NCI-H345 (cell line): ENCODE measurements at regions not wholly inside any gene's neighbourhood (a gene's known extent, or its start where the extent isn't known, plus 50 kb on each side); places are given as distances from the start of the nearest gene placed in this dataset.
"Not testable (repeated sequence)": the region's sequence is repeated elsewhere in the genome, so short reads cannot be mapped to it uniquely, and the experiment has no call there.

Source experiments
- DNase-seq: peaks from one replicate; lab custom pipeline; 2025; lab: John Stamatoyannopoulos, UW

GRCh38 chr20:61090541-61090940 is 161.5 kb upstream of the CDH4 start:
- no peak for DNase-seq

- DNase-seq = no peak
Observed at GRCh38 chr20:61092251-61092650, 159.8 kb upstream of the CDH4 start.

GRCh38 chr20:61094581-61094980 is 157.5 kb upstream of the CDH4 start:
- no peak for DNase-seq

GRCh38 chr20:61096463-61096862 is 155.6 kb upstream of the CDH4 start:
- no peak for DNase-seq

DNA sequence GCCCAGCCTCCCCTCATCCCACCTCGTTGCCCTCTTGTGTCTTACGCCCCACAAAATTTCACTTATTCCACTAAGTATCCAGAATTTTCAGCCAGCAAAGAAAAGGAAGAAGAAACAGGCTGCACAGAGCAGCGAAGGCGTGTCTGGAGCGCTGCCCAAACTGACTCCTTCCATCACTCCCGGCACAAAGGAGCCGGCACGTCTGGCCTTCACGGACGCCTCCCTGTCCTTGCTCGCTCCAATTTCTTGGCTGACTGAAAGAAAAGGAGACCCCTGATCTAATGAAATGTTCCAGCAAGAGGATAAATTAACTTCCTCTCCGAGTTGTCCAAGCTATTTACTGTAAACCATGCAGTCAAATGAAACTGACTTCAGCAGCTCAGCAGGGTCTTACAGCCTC is 152.3 kb upstream of the CDH4 start:
- no peak for DNase-seq

DNA sequence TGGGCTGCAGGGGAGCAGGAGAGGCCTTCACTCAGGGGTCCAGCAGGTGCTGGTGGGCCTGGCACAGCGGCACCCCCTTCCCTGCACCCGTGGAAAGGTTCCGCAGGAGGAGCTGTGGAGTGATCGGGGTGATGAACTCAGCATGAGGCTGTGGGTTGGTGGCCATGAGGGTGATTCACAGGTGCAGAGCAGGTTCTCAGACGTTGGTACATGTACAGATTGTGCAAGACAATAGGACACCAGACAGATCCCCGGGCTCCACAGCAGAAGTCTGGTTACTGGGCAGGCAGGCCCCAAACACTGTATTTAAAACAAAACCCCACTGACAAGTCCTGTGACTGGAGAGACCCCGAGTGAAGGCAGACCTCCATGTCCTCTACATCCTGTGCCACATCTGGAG is 151.6 kb upstream of the CDH4 start:
- DNase-seq = no peak

DNA sequence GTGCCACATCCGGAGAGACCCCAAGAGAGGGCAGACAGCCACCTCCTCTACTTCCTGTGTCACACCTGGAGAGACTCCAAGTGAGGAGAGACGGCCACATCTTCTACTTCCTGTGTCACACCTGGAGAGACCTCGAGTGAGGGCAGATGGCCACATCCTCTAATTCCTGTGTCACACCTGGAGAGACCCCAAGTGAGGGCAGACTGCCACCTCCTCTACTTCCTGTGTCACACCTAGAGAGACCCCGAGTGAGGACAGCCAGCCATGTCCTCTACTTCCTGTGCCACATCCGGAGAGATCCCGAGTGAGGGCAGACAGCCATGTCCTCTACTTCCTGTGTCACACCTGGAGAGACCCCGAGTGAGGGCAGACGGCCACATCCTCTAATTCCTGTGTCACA is 150.7 kb upstream of the CDH4 start:
- DNase-seq = not testable (repeated sequence)

GRCh38 chr20:61104232-61104631 is 147.8 kb upstream of the CDH4 start:
- DNase-seq = no peak

- no peak for DNase-seq
Observed at GRCh38 chr20:61105395-61105794, 146.7 kb upstream of the CDH4 start.

- DNase-seq = no peak
Observed at GRCh38 chr20:61106438-61106837, 145.6 kb upstream of the CDH4 start.

- no peak for DNase-seq
Observed at GRCh38 chr20:61109221-61109805, 142.7 kb upstream of the CDH4 start.

DNA sequence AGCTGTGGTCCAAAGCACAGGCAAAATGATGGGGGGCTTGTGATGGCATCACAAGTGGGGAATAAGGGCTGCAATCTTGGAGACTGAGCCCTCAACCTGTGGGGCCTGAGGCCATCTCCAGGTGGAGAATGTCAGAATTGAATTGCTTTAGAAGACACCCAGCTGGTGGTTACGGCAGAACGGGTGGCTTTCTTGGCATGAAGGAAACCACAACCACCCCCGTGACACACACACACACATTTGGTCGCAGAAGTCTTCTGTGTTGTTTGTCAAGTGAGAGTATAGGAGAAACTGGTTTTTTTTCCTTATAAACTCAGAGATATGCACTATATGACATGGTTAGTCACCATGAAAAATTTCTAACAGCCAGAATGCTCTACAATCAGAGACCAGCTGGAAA is 139.5 kb upstream of the CDH4 start:
- no peak for DNase-seq

GRCh38 chr20:61113731-61114130 is 138.3 kb upstream of the CDH4 start:
- DNase-seq = no peak

DNA sequence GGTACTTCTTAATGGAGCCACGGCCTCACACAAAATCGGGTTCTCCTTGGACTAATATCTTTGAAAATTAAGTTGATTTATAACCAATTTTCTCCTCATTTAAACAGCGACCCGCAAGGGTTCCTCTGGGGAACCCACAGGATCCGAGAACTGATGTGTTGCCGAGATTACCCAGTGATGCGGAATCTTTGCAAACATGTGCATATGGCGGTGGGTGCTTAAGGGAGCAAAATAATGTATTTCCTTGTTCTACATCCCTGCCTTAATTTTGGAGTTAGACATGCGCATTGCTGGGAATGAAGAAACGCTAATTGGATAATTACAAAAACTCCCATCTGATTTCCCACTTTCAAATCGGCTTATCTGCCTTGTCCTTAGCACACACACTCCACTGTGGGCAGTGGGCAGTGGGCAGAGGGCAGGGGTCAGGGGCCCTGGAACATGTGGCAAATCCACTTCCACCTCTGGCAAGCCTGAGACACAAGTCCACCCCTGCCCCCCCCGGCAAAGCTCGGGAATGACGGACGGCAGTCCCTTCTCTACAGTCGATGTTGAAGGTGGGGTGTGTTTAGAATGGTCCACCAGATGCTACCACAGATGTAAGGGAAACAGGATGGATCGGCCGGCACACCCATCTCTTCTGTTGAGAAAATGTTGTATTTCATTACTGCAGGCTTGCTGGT is 137.4 kb upstream of the CDH4 start:
- no peak for DNase-seq

DNA sequence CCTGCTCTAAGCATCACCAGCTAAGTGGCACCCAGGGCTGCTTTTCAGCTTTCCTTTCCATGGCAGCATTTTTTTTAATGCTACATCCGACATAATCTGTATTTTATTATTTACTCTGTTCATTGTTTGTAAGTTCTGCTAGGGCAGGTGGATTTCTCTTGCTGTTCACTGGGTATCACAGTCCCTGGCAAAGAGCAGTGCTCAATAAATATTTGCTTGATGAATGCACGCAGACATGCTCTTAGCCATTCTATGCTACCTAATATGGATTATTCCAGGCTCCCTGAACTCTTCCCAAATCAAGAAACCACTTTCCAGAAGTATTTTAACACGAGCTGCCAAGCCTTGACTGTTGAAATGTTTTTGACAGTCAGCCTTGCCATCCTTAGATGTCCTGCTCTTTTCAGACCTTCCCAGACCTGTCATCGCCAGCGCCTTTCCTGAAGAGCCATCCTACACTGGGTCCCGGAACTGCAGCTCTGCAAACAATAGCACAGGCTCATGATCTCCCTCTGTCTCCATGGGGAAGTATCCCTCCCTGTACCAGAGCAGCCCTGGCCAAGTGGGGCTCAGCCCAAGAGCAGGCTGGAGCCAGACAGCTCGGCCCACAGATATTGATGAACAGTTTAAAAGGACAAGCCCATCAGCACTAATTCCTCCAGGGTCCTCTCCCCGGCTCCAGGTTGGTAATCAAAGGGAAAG is 136.5 kb upstream of the CDH4 start:
- DNase-seq = no peak

GRCh38 chr20:61117725-61118124 is 134.3 kb upstream of the CDH4 start:
- no peak for DNase-seq

DNA sequence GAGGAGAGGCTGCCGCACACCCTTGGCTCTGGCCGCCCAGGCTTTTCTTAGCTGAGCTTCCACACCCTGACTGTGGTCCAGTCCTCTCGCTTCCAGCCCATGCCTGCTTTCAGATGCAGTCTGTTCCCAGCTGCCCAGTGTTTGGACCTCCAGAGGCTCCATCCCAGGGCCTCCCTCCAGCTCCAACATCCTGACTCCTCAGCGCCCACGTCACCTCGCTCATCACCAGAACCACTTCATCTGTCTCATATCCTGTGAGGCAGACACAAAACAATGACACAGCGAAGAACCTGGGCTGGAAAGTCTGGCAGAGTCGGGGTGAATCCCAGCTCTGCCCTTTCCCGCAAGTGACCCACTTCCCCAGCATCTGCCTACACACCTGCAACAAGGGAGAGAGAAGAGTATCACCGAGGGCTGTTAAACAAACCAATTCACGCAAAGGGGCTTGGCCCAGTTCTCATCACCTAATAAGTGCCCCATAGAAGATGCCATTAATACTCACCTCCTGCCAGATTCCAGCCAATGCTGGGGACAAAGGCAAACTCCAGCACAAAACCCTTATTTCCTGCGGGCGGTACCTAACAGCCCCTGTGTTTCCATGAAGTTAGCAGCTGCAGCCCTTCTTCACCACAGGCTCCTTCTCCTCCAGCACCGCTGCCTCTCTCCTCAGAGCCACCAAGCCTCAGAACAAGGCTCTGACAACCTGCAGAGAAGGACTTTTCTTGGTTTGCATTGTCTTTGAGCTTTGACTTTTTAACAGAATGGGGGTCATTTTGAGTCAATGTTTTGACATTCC is 133.4 kb upstream of the CDH4 start:
- DNase-seq = no peak

- DNase-seq = no peak
Observed at GRCh38 chr20:61119273-61119672, 132.8 kb upstream of the CDH4 start.

- DNase-seq = no peak
Observed at GRCh38 chr20:61119794-61120410, 132.2 kb upstream of the CDH4 start.

- no peak for DNase-seq
Observed at GRCh38 chr20:61120595-61121515, 131.2 kb upstream of the CDH4 start.

GRCh38 chr20:61121661-61122060 is 130.4 kb upstream of the CDH4 start:
- no peak for DNase-seq
